ENCODE measurements at regions not wholly inside any gene's neighbourhood (a gene's known extent, or its start where the extent isn't known, plus 50 kb on each side); places are given as distances from the start of the nearest gene placed in this dataset.

GRCh38 chr5:120091376-120091948 is 372.6 kb upstream of the PRR16 start:
- no peak for TF ChIP-seq CTCF (IDR thresholded peaks at IDR 0.05)
- no peak for TF ChIP-seq POLR2A (IDR thresholded peaks at IDR 0.05)
